H9 (cell line): ENCODE measurements at regions not wholly inside any gene's neighbourhood (a gene's known extent, or its start where the extent isn't known, plus 50 kb on each side); places are given as distances from the start of the nearest gene placed in this dataset.

Experiments used
- DNase-seq: peaks from one replicate; pipeline ENCODE4 v3.0.0-alpha.2; 2017
- H2AFZ ChIP-seq: one replicate; pipeline ENCODE4 v1.6.1; 2013; ENCODE audit warnings: mild to moderate bottlenecking, low read length, control low read depth, moderate library complexity
- H2AK5ac ChIP-seq: 2 replicates; pipeline ENCODE4 v1.6.1; 2013; ENCODE audit warnings: low read length, control low read depth, mixed read lengths; ENCODE audit not compliant: insufficient read length
- H2BK120ac ChIP-seq: one replicate; pipeline ENCODE4 v1.6.1; 2013; ENCODE audit warnings: low read depth, mild to moderate bottlenecking, low read length, control low read depth, inconsistent platforms; ENCODE audit not compliant: poor library complexity, severe bottlenecking
- H2BK12ac ChIP-seq: 2 replicates; pipeline ENCODE4 v1.6.1; 2013; ENCODE audit warnings: low read length, control low read depth, mixed read lengths, low read depth; ENCODE audit not compliant: insufficient read length
- H2BK15ac ChIP-seq: 2 replicates; pipeline ENCODE4 v1.6.1; 2013; ENCODE audit warnings: low read depth, low read length, control low read depth
- H2BK20ac ChIP-seq: one replicate; pipeline ENCODE4 v1.6.1; 2013; ENCODE audit warnings: low read depth, mild to moderate bottlenecking, low read length, control low read depth, inconsistent platforms; ENCODE audit not compliant: poor library complexity, severe bottlenecking
- H2BK5ac ChIP-seq: 2 replicates; pipeline ENCODE4 v1.6.1; 2013; ENCODE audit warnings: low read length, control low read depth, mixed read lengths; ENCODE audit not compliant: insufficient read length
- H3K14ac ChIP-seq: 2 replicates; pipeline ENCODE4 v1.6.1; 2013; ENCODE audit warnings: low read length, control low read depth; ENCODE audit not compliant: insufficient read depth
- H3K18ac ChIP-seq: 2 replicates; pipeline ENCODE4 v1.6.1; 2013; ENCODE audit warnings: low read depth, mild to moderate bottlenecking, mixed read lengths, low read length, control low read depth; ENCODE audit not compliant: insufficient read length
- H3K23ac ChIP-seq: 2 replicates; pipeline ENCODE4 v1.6.1; 2013; ENCODE audit warnings: low read length, control low read depth, mixed read lengths, low read depth; ENCODE audit not compliant: insufficient read length
- H3K23me2 ChIP-seq: 2 replicates; pipeline ENCODE4 v1.6.1; 2013; ENCODE audit warnings: low read depth, mild to moderate bottlenecking, mixed read lengths, low read length, control low read depth; ENCODE audit not compliant: insufficient read length, poor library complexity, severe bottlenecking
- H3K27ac ChIP-seq: 2 replicates; pipeline ENCODE4 v1.5.1; 2013; ENCODE audit warnings: low read length, control low read depth, mixed read lengths, low read depth; ENCODE audit not compliant: insufficient read length
- H3K27me3 ChIP-seq: 2 replicates; pipeline ENCODE4 v1.6.1; 2013; ENCODE audit warnings: low read length, control low read depth, inconsistent platforms; ENCODE audit not compliant: insufficient read depth
- H3K4ac ChIP-seq: 2 replicates; pipeline ENCODE4 v1.6.1; 2013; ENCODE audit warnings: low read depth, mild to moderate bottlenecking, control low read depth, inconsistent platforms, low read length, moderate library complexity
- H3K4me1 ChIP-seq: 2 replicates; pipeline ENCODE4 v1.6.1; 2013; ENCODE audit warnings: low read length, control low read depth, inconsistent platforms; ENCODE audit not compliant: insufficient read depth
- H3K4me2 ChIP-seq: 2 replicates; pipeline ENCODE4 v1.6.1; 2013; ENCODE audit warnings: low read length, control low read depth, mixed read lengths; ENCODE audit not compliant: insufficient read length, insufficient read depth
- H3K56ac ChIP-seq: 2 replicates; pipeline ENCODE4 v1.6.1; 2013; ENCODE audit warnings: low read depth, mild to moderate bottlenecking, mixed read lengths, low read length, control low read depth; ENCODE audit not compliant: insufficient read length
- H3K79me1 ChIP-seq: 2 replicates; pipeline ENCODE4 v1.6.1; 2013; ENCODE audit warnings: low read depth, mild to moderate bottlenecking, moderate library complexity, low read length, control low read depth, inconsistent platforms; ENCODE audit not compliant: insufficient read depth, poor library complexity, severe bottlenecking
- H3K79me2 ChIP-seq: 2 replicates; pipeline ENCODE4 v1.6.1; 2013; ENCODE audit warnings: low read length, control low read depth, inconsistent platforms; ENCODE audit not compliant: insufficient read depth
- H3K9ac ChIP-seq: 2 replicates; pipeline ENCODE4 v1.6.1; 2013; ENCODE audit warnings: low read length, control low read depth, mixed read lengths; ENCODE audit not compliant: insufficient read length; ENCODE audit errors: extremely low read depth
- H3K9me3 ChIP-seq: one replicate; pipeline ENCODE4 v1.6.1; 2013; ENCODE audit warnings: low read depth, low read length, inconsistent platforms; ENCODE audit not compliant: control insufficient read depth
- H3T11ph ChIP-seq: one replicate; pipeline ENCODE4 v1.6.1; 2013; ENCODE audit warnings: mild to moderate bottlenecking, low read length, control low read depth, inconsistent platforms
- H4K20me1 ChIP-seq: one replicate; pipeline ENCODE4 v1.6.1; 2013; ENCODE audit not compliant: control insufficient read depth, insufficient read length, insufficient read depth
- H4K5ac ChIP-seq: 2 replicates; pipeline ENCODE4 v1.6.1; 2013; ENCODE audit warnings: low read depth, mild to moderate bottlenecking, mixed read lengths, low read length, control low read depth; ENCODE audit not compliant: insufficient read length
- H4K8ac ChIP-seq: replicated peaks from 2 replicates; pipeline ENCODE4 v1.6.1; 2013; ENCODE audit warnings: low read length, control low read depth, mixed read lengths, low read depth; ENCODE audit not compliant: insufficient read length
- H4K91ac ChIP-seq: 2 replicates; pipeline ENCODE4 v1.6.1; 2013; ENCODE audit warnings: low read depth, mild to moderate bottlenecking, moderate library complexity, mixed read lengths, low read length, control low read depth; ENCODE audit not compliant: insufficient read length
- H3K27ac Mint-ChIP-seq, 3 experiments: 2 replicates in 2 of 3; 3 replicates in 1 of 3; pipeline ENCODE4 v1.8.0; 2020 to 2021; ENCODE audit warnings: mixed read lengths in 3 of 3, mild to moderate bottlenecking in 1 of 3, moderate library complexity in 1 of 3
- H3K27me3 Mint-ChIP-seq: 2 replicates; pipeline ENCODE4 v1.8.0; 2021; ENCODE audit warnings: low read depth, mild to moderate bottlenecking, moderate library complexity, mixed read lengths
- H3K36me3 Mint-ChIP-seq, 3 experiments: 2 replicates in 2 of 3; 3 replicates in 1 of 3; pipeline ENCODE4 v1.8.0; 2020 to 2021; ENCODE audit warnings: low read depth in 3 of 3, mixed read lengths in 3 of 3; ENCODE audit not compliant: insufficient read depth in 1 of 3
- H3K4me1 Mint-ChIP-seq, 2 experiments: 2 replicates each; pipeline ENCODE4 v1.8.0; 2020; ENCODE audit warnings: mixed read lengths in 2 of 2
- H3K4me3 Mint-ChIP-seq, 2 experiments: 2 replicates in 1 of 2; 3 replicates in 1 of 2; pipeline ENCODE4 v1.8.0; 2020 to 2021; ENCODE audit warnings: mild to moderate bottlenecking in 2 of 2, mixed read lengths in 2 of 2, moderate library complexity in 1 of 2
- H3K9me3 Mint-ChIP-seq, 2 experiments: 2 replicates in 1 of 2; 3 replicates in 1 of 2; pipeline ENCODE4 v1.8.0; 2020; ENCODE audit warnings: mild to moderate bottlenecking in 2 of 2, mixed read lengths in 2 of 2, moderate library complexity in 1 of 2
- WGBS: extraction: QIAGEN DNeasy Blood & Tissue Kit; methylation state at CpG from one replicate; pipeline ENCODE4 v1.1.7; 2013; ENCODE audit warnings: missing lambda C conversion rate, low lambda C conversion rate, mixed read lengths; ENCODE audit not compliant: insufficient read length; ENCODE audit errors: extremely low coverage; 5-methylcytosine and 5-hydroxymethylcytosine counted together
- TF ChIP-seq, protein P1 (sequence below): fragments of 200-600 bp; sonication (generic); conservative IDR thresholded peaks from 3 replicates; pipeline ENCODE4 v1.8.0; 2021; ENCODE audit warnings: antibody characterized with exemption, mild to moderate bottlenecking

DNA sequence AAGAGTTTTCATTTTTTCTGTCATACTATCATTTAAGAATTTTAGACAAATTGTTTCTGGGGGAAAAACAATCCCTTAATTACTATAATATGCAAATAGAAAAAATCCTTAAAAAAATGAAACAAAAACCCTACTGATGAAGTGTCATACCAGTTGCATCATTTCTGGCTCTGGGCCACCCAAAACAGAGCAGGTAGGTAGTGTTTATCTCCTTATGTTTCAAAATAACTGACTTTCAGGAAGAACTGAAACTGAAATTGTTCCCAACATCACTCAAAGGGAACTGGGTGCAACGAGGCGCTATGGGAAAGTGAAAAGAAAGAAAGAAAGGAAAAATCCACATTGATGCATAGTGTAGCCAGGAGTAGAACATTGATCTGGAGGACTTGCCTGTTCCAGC, 653.1 kb upstream of the SOX9 start:
- Histone ChIP-seq H2BK120ac (no peak overlapping the region), H3K27ac (no peak overlapping the region), H3T11ph (no peak overlapping the region), H2BK5ac (no peak overlapping the region), H2BK12ac (no peak overlapping the region), H2BK15ac (no peak overlapping the region), H3K79me2 (no peaks in the 10 kb centered on the region), H3K4me2 (no peak overlapping the region), H4K5ac (no peak overlapping the region), H3K79me1 (no peaks in the 10 kb centered on the region), H3K56ac (no peak overlapping the region), H3K4ac (no peak overlapping the region), H3K23me2 (no peaks in the 10 kb centered on the region), H3K23ac (no peak overlapping the region), H2AK5ac (no peak overlapping the region), H3K9ac (no peak overlapping the region), H3K4me1 (peaks cover 4% of the 10 kb centered on the region; the same call in 1 of the 2 replicates), H3K14ac (no peak overlapping the region), H2AFZ (no peak overlapping the region), H3K18ac (no peak overlapping the region), H3K9me3 (no peaks in the 10 kb centered on the region), H3K27me3 (no peaks in the 10 kb centered on the region), H4K8ac (no peak overlapping the region), H4K91ac (no peak overlapping the region), H4K20me1 (no peaks in the 10 kb centered on the region), H2BK20ac (no peak overlapping the region)
- DNase-seq = no peak
- Mint-ChIP-seq H3K4me3 (no peak overlapping the region), H3K4me1 (peaks cover 16 to 24% of the 10 kb centered on the region in 2 experiments), H3K36me3 (peaks cover 0 to 2% (median 0%) of the 10 kb centered on the region in 3 experiments; a peak in 2 of 7 replicates), H3K27me3 (peaks cover 2% of the 10 kb centered on the region), H3K27ac (no peak overlapping the region), H3K9me3 (peaks cover 0 to 1% of the 10 kb centered on the region in 2 experiments; a peak in 1 of 5 replicates)
- WGBS = no CpG with 5 or more reads among the region's 2 CpGs
- TF ChIP-seq, protein P1, sequence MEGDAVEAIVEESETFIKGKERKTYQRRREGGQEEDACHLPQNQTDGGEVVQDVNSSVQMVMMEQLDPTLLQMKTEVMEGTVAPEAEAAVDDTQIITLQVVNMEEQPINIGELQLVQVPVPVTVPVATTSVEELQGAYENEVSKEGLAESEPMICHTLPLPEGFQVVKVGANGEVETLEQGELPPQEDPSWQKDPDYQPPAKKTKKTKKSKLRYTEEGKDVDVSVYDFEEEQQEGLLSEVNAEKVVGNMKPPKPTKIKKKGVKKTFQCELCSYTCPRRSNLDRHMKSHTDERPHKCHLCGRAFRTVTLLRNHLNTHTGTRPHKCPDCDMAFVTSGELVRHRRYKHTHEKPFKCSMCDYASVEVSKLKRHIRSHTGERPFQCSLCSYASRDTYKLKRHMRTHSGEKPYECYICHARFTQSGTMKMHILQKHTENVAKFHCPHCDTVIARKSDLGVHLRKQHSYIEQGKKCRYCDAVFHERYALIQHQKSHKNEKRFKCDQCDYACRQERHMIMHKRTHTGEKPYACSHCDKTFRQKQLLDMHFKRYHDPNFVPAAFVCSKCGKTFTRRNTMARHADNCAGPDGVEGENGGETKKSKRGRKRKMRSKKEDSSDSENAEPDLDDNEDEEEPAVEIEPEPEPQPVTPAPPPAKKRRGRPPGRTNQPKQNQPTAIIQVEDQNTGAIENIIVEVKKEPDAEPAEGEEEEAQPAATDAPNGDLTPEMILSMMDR = no peak
